CD4-positive, alpha-beta T cell (primary cell): ENCODE measurements at regions not wholly inside any gene's neighbourhood (a gene's known extent, or its start where the extent isn't known, plus 50 kb on each side); places are given as distances from the start of the nearest gene placed in this dataset.

Experiments
- ATAC-seq: fragments of 200-7000 bp; cut with Tn5 transposase; one replicate; pipeline ENCODE4 v1.10.0; 2022; ENCODE audit warnings: mild to moderate bottlenecking; ENCODE audit not compliant: poor library complexity
- CTCF ChIA-PET: fragments of 350-600 bp; sonication (Branson Sonifier 250); formaldehyde crosslinking; loops from one replicate; lab custom pipeline; 2021; ENCODE audit warnings: antibody characterized with exemption, inconsistent platforms; lab: Charles Lee
- POLR2A ChIA-PET: fragments of 350-600 bp; sonication (Branson Sonifier 250); formaldehyde crosslinking; loops from one replicate; lab custom pipeline; 2021; ENCODE audit warnings: antibody characterized with exemption, inconsistent platforms; lab: Charles Lee
- DNase-seq, 14 experiments: peaks; one replicate each; pipeline ENCODE4 v3.0.0-alpha.2; 2013 to 2020; ENCODE audit warnings: mixed read lengths in 2 of 14
- H3K27ac ChIP-seq, 2 donors: one replicate each; pipeline versions ENCODE4 v1.5.1 to v1.7.0; 2013; ENCODE audit warnings: low read length in 2 of 2, low read depth in 1 of 2, mild to moderate bottlenecking in 1 of 2
- H3K27me3 ChIP-seq, 2 experiments: 1 replicate in 1 of 2; 2 replicates in 1 of 2; pipeline versions ENCODE4 v1.6.1 to v1.7.0; 2013; ENCODE audit warnings: low read length in 2 of 2, control low read depth in 1 of 2, mild to moderate bottlenecking in 1 of 2, moderate library complexity in 1 of 2; ENCODE audit not compliant: insufficient read depth in 2 of 2, control insufficient read depth in 1 of 2
- H3K36me3 ChIP-seq: one replicate; pipeline ENCODE4 v1.6.1; 2013; ENCODE audit warnings: low read length, control low read depth; ENCODE audit not compliant: insufficient read depth
- H3K4me1 ChIP-seq: one replicate; pipeline ENCODE4 v1.6.1; 2013; ENCODE audit warnings: low read length, control low read depth; ENCODE audit not compliant: insufficient read depth
- H3K4me3 ChIP-seq: one replicate; pipeline ENCODE4 v1.5.1; 2013; ENCODE audit warnings: mild to moderate bottlenecking, low read length, moderate library complexity
- H3K9me3 ChIP-seq, 2 experiments: 1 replicate in 1 of 2; 2 replicates in 1 of 2; pipeline versions ENCODE4 v1.6.1 to v1.7.0; 2013; ENCODE audit warnings: low read length in 2 of 2, mild to moderate bottlenecking in 2 of 2, control low read depth in 1 of 2, moderate library complexity in 1 of 2; ENCODE audit not compliant: control insufficient read depth in 1 of 2, insufficient read depth in 1 of 2
- H3K27ac Mint-ChIP-seq: one replicate; pipeline ENCODE4 v1.8.0; 2020; ENCODE audit warnings: mixed read lengths
- H3K27me3 Mint-ChIP-seq: one replicate; pipeline ENCODE4 v1.8.0; 2021; ENCODE audit warnings: mixed read lengths
- H3K36me3 Mint-ChIP-seq: one replicate; pipeline ENCODE4 v1.8.0; 2021; ENCODE audit warnings: low read depth, mixed read lengths
- H3K4me1 Mint-ChIP-seq: one replicate; pipeline ENCODE4 v1.8.0; 2021; ENCODE audit warnings: low read depth, mixed read lengths
- H3K4me3 Mint-ChIP-seq: one replicate; pipeline ENCODE4 v1.8.0; 2020; ENCODE audit warnings: mild to moderate bottlenecking, mixed read lengths
- H3K9me3 Mint-ChIP-seq: one replicate; pipeline ENCODE4 v1.8.0; 2020; ENCODE audit warnings: mixed read lengths
- intact Hi-C, 2 experiments: fragments of 100-400 bp; cut with DNase I in 1 of 2; cut with micrococcal nuclease in 1 of 2; formaldehyde crosslinking; loops; one replicate each; pipeline versions ENCODE4 v1.15.1 to v1.9.0; 2023 to 2025; cut with DNase I, micrococcal nuclease
- TF ChIP-seq, protein P1 (sequence below): fragments of 200-600 bp; IDR thresholded peaks from one replicate; pipeline ENCODE4 v1.8.0; 2022; ENCODE audit warnings: antibody characterized with exemption, mild to moderate bottlenecking

DNA sequence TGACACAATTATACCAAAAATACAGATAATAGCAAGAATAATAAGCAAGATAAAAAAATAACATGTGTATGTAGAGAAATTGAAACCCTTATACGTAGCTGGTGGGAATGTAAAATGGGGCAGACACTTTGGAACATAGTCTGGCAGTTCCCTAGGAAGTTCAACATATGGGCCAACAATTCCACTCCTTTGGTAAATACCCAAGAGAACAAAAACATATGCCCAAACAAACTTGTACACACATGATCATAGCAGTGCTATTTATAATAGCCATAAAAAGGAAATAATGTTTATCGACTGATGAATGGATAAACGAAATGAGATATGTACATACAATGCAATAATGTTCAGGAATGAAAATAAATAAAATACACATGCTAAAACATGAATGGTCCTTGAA, 462.4 kb upstream of the SORCS1 start:
- H3K36me3 Mint-ChIP-seq = no peaks in the 10 kb centered on the region
- intact Hi-C loops = no loop called here
- TF ChIP-seq, protein P1, sequence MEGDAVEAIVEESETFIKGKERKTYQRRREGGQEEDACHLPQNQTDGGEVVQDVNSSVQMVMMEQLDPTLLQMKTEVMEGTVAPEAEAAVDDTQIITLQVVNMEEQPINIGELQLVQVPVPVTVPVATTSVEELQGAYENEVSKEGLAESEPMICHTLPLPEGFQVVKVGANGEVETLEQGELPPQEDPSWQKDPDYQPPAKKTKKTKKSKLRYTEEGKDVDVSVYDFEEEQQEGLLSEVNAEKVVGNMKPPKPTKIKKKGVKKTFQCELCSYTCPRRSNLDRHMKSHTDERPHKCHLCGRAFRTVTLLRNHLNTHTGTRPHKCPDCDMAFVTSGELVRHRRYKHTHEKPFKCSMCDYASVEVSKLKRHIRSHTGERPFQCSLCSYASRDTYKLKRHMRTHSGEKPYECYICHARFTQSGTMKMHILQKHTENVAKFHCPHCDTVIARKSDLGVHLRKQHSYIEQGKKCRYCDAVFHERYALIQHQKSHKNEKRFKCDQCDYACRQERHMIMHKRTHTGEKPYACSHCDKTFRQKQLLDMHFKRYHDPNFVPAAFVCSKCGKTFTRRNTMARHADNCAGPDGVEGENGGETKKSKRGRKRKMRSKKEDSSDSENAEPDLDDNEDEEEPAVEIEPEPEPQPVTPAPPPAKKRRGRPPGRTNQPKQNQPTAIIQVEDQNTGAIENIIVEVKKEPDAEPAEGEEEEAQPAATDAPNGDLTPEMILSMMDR = no peak

DNA sequence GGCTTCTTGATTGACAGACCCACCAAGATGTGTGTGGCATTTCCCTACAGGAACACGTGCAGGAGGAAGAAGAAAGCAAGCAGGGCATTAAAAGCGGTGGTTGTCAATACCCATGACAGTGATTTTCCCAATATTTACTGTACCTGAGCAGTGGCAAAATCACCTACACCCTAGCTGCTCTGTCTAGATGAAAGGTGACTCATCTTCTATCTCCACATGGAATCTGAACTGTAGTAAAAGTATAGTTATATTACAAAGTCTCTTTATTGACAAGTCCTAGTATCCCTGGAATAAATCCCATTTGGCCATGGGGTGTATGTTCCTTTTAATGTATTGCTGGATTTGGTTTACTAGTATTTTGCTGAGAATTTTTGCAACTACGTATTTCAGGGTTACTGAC, 458.8 kb upstream of the SORCS1 start:
- Mint-ChIP-seq H3K27ac (no peak overlapping the region), H3K4me3 (no peak overlapping the region), H3K4me1 (no peaks in the 10 kb centered on the region), H3K36me3 (no peaks in the 10 kb centered on the region), H3K27me3 (no peaks in the 10 kb centered on the region), H3K9me3 (peaks cover 10% of the 10 kb centered on the region)
- ATAC-seq (no peak), DNase-seq (no peak)
- intact Hi-C loops = no loop called here
- ChIA-PET CTCF (no interaction called here), POLR2A (no interaction called here)
- Histone ChIP-seq H3K36me3 (no peaks in the 10 kb centered on the region), H3K4me3 (no peak overlapping the region), H3K27me3 (no peaks in the 10 kb centered on the region), H3K4me1 (no peaks in the 10 kb centered on the region), H3K27ac (no peak overlapping the region), H3K9me3 (peaks cover 0 to 4% of the 10 kb centered on the region in 2 experiments)
- TF ChIP-seq, protein P1 = no peak

More for the DNA sequence above, 462.4 kb upstream of the SORCS1 start:
- DNase-seq (no peak), ATAC-seq (no peak)
- Histone ChIP-seq H3K9me3 (peaks cover 0 to 4% of the 10 kb centered on the region in 2 experiments), H3K27ac (no peak overlapping the region), H3K4me3 (no peak overlapping the region), H3K36me3 (no peaks in the 10 kb centered on the region), H3K4me1 (no peaks in the 10 kb centered on the region), H3K27me3 (no peaks in the 10 kb centered on the region)
- Mint-ChIP-seq H3K4me3 (no peak overlapping the region), H3K27me3 (no peaks in the 10 kb centered on the region), H3K9me3 (peaks cover 4% of the 10 kb centered on the region), H3K27ac (no peak overlapping the region), H3K4me1 (no peaks in the 10 kb centered on the region)
- ChIA-PET CTCF (no interaction called here), POLR2A (no interaction called here)

DNA sequence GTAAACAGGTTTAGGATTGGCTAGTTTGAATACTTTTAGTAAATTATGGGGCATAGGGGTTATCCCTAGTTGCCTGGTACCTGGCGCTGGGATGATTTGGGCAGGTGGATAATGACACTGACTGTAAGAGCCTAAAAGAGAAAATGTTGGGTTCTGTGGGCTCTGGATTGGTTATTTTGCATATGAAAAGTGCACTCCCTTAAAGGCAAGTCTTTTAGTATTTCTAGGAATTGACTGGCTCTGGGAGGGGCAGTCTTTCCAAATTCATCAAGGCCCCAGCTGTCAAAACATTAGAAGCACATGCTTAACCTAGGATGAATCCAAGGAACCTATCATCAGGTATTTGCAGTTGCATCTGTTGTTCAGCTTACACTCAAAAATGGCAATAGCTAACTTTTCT, 454.6 kb upstream of the SORCS1 start:
- no peak overlapping the region for H3K27ac ChIP-seq
- no peaks in the 10 kb centered on the region for H3K27me3 ChIP-seq
- Mint-ChIP-seq H3K36me3 (no peaks in the 10 kb centered on the region), H3K9me3 (peaks cover 13% of the 10 kb centered on the region), H3K4me1 (no peaks in the 10 kb centered on the region), H3K4me3 (no peak overlapping the region), H3K27ac (no peak overlapping the region), H3K27me3 (no peaks in the 10 kb centered on the region)
- intact Hi-C loops = no loop called here
- DNase-seq (no peak), ATAC-seq (no peak)
- CTCF ChIA-PET = no interaction called here
- H3K4me1 ChIP-seq = no peaks in the 10 kb centered on the region
- POLR2A ChIA-PET = no interaction called here
- H3K4me3 ChIP-seq = no peak overlapping the region
- no peaks in the 10 kb centered on the region for H3K36me3 ChIP-seq
- H3K9me3 ChIP-seq = peaks cover 0 to 9% of the 10 kb centered on the region in 2 experiments
- TF ChIP-seq, protein P1 = no peak
